Fibroblast of lung (primary cell): ENCODE measurements at regions not wholly inside any gene's neighbourhood (a gene's known extent, or its start where the extent isn't known, plus 50 kb on each side); places are given as distances from the start of the nearest gene placed in this dataset.

Experiments used
- DNase-seq, 2 donors: peaks; one replicate each; pipeline versions ENCODE4 v3.0.0 to v3.0.0-alpha.2; 2010; ENCODE audit warnings: low read depth in 2 of 2
- H2AFZ ChIP-seq: 2 replicates; pipeline ENCODE4 v1.5.1; 2012; ENCODE audit warnings: low read length, control low read depth, inconsistent platforms
- H3K27ac ChIP-seq: 2 replicates; pipeline ENCODE4 v1.5.1; 2011; ENCODE audit warnings: low read length, control low read depth; ENCODE audit not compliant: insufficient read depth
- H3K27me3 ChIP-seq: 2 replicates; pipeline ENCODE4 v1.5.1; 2011; ENCODE audit warnings: mild to moderate bottlenecking, low read length; ENCODE audit not compliant: control insufficient read depth, insufficient read depth
- H3K36me3 ChIP-seq: 2 replicates; pipeline ENCODE4 v1.5.1; 2011; ENCODE audit warnings: low read length; ENCODE audit not compliant: control insufficient read depth, insufficient read depth
- H3K4me1 ChIP-seq: 2 replicates; pipeline ENCODE4 v1.5.1; 2011; ENCODE audit warnings: low read length; ENCODE audit not compliant: control insufficient read depth, insufficient read depth; ENCODE audit errors: extremely low read depth
- H3K4me2 ChIP-seq: 2 replicates; pipeline ENCODE4 v1.5.1; 2011; ENCODE audit warnings: low read length, control low read depth; ENCODE audit not compliant: insufficient read depth; ENCODE audit errors: extremely low read depth
- H3K4me3 ChIP-seq, 4 experiments: fragments of 200-600 bp in 1 of 4; sonication (generic) in 1 of 4; replicated peaks in 1 of 4; 2 replicates each; pipeline ENCODE4 v1.5.1; 2011 to 2016; ENCODE audit warnings: low read length in 4 of 4, low read depth in 3 of 4, mild to moderate bottlenecking in 3 of 4, control low read depth in 2 of 4, inconsistent platforms in 1 of 4, mixed read lengths in 1 of 4; ENCODE audit not compliant: insufficient read depth in 1 of 4; ENCODE audit errors: control extremely low read depth in 1 of 4
- H3K79me2 ChIP-seq: 2 replicates; pipeline ENCODE4 v1.5.1; 2012; ENCODE audit warnings: mild to moderate bottlenecking, low read length, inconsistent platforms; ENCODE audit not compliant: control insufficient read depth, insufficient read depth
- H3K9ac ChIP-seq: 2 replicates; pipeline ENCODE4 v1.5.1; 2011; ENCODE audit warnings: mild to moderate bottlenecking, low read length, control low read depth; ENCODE audit not compliant: insufficient read depth
- H3K9me3 ChIP-seq: 2 replicates; pipeline ENCODE4 v1.5.1; 2012; ENCODE audit warnings: low read depth, low read length; ENCODE audit not compliant: control insufficient read depth, insufficient read depth
- H4K20me1 ChIP-seq: 2 replicates; pipeline ENCODE4 v1.5.1; 2011; ENCODE audit warnings: low read length; ENCODE audit not compliant: control insufficient read depth, insufficient read depth; ENCODE audit errors: extremely low read depth
- CTCF ChIP-seq, 2 donors: IDR thresholded peaks in 1 of 2; conservative IDR thresholded peaks in 1 of 2; 1 replicate in 1 of 2; 2 replicates in 1 of 2; pipeline ENCODE4 v1.5.1; 2011 to 2012; ENCODE audit warnings: low read length in 2 of 2, control low read depth in 1 of 2, inconsistent platforms in 1 of 2, low read depth in 1 of 2, mild to moderate bottlenecking in 1 of 2
- EZH2 ChIP-seq: IDR thresholded peaks from 2 replicates; pipeline ENCODE4 v1.5.1; 2012; ENCODE audit warnings: low read length, control low read depth, mild to moderate bottlenecking; ENCODE audit errors: missing control alignments

GRCh38 chr6:163744256-163744925 lies 329.9 kb downstream of the QKI start:
- no peaks in the 10 kb centered on the region for H3K27me3 ChIP-seq

GRCh38 chr6:163743796-163744195 lies 329.3 kb downstream of the QKI start:
- Histone ChIP-seq H3K9ac (no peak overlapping the region), H3K9me3 (no peaks in the 10 kb centered on the region), H2AFZ (no peak overlapping the region), H3K4me3 (no peak overlapping the region), H4K20me1 (no peaks in the 10 kb centered on the region), H3K27me3 (no peaks in the 10 kb centered on the region), H3K4me1 (no peaks in the 10 kb centered on the region), H3K79me2 (no peaks in the 10 kb centered on the region), H3K4me2 (no peak overlapping the region), H3K36me3 (no peaks in the 10 kb centered on the region), H3K27ac (no peak overlapping the region)
- TF ChIP-seq CTCF (conservative IDR thresholded peaks at IDR 0.05 in 1 of 2, IDR thresholded peaks at IDR 0.05 in 1 of 2; ENCODE audit: low read depth in 1 of 2, low read length in 2 of 2), result no peak
- no peak for TF ChIP-seq EZH2
- DNase-seq, result no peak

More at GRCh38 chr6:163744256-163744925, 329.9 kb downstream of the QKI start:
- no peaks in the 10 kb centered on the region for H3K4me1 ChIP-seq
- no peaks in the 10 kb centered on the region for H4K20me1 ChIP-seq
- no peak overlapping the region for H3K27ac ChIP-seq
- no peak overlapping the region for H2AFZ ChIP-seq
- H3K79me2 ChIP-seq, result no peaks in the 10 kb centered on the region
- no peaks in the 10 kb centered on the region for H3K9me3 ChIP-seq
- no peak overlapping the region for H3K4me3 ChIP-seq
- no peaks in the 10 kb centered on the region for H3K36me3 ChIP-seq
- no peak overlapping the region for H3K9ac ChIP-seq
- H3K4me2 ChIP-seq, result no peak overlapping the region
- DNase-seq, result no peak
- TF ChIP-seq EZH2, result no peak

- Histone ChIP-seq H3K4me2 (no peak overlapping the region), H3K4me3 (no peak overlapping the region), H3K79me2 (no peaks in the 10 kb centered on the region), H3K9me3 (no peaks in the 10 kb centered on the region), H3K36me3 (no peaks in the 10 kb centered on the region), H3K27ac (no peak overlapping the region), H4K20me1 (no peaks in the 10 kb centered on the region), H3K27me3 (no peaks in the 10 kb centered on the region), H2AFZ (no peak overlapping the region), H3K9ac (no peak overlapping the region), H3K4me1 (no peaks in the 10 kb centered on the region)
- DNase-seq, result no peak
- TF ChIP-seq EZH2, result no peak
- no peak for TF ChIP-seq CTCF (conservative IDR thresholded peaks at IDR 0.05 in 1 of 2, IDR thresholded peaks at IDR 0.05 in 1 of 2; ENCODE audit: low read depth in 1 of 2, low read length in 2 of 2)
Observed at GRCh38 chr6:163741743-163742363, 327.3 kb downstream of the QKI start.
